ENCODE measurements at regions not wholly inside any gene's neighbourhood (a gene's known extent, or its start where the extent isn't known, plus 50 kb on each side); places are given as distances from the start of the nearest gene placed in this dataset.

GRCh38 chr14:105709281-105710118 is 183.1 kb downstream of the TMEM121 start:
- 67 to 84% (median 76%) methylated on average over 2 to 6 of the region's 6 CpGs for WGBS, 4 donors
- intact Hi-C loops (cut with DNase I), result loop anchor here in 1 of 2 donors (5.0 kb wide), 1 partner anchor 122 kb away; no protein-coding TSS in a partner anchor
- H3K27ac ChIP-seq, result no peak overlapping the region

GRCh38 chr14:105710119-105711043 is 184.0 kb downstream of the TMEM121 start:
- Histone ChIP-seq H3K27me3 (no peaks in the 10 kb centered on the region), H3K4me1 (replicated peaks in 1 of 2) (no peaks in the 10 kb centered on the region), H3K9me3 (replicated peaks in 1 of 3) (no peaks in the 10 kb centered on the region), H3K36me3 (replicated peaks in 1 of 2) (no peaks in the 10 kb centered on the region), H3K4me3 (no peak overlapping the region), H3K27ac (no peak overlapping the region)
- TF ChIP-seq POLR2A (IDR thresholded peaks at IDR 0.05) (no peak), CTCF (IDR thresholded peaks at IDR 0.05) (no peak)
- no peak for DNase-seq
- WGBS, 4 donors, result 77 to 94% (median 88%) methylated on average over 2 to 6 of the region's 6 CpGs
- intact Hi-C loops (cut with DNase I), result no loop called here

More at GRCh38 chr14:105709281-105710118, 183.1 kb downstream of the TMEM121 start:
- Histone ChIP-seq H3K4me1 (replicated peaks in 1 of 2) (no peaks in the 10 kb centered on the region), H3K4me3 (no peak overlapping the region), H3K36me3 (replicated peaks in 1 of 2) (no peaks in the 10 kb centered on the region), H3K9me3 (replicated peaks in 1 of 3) (no peaks in the 10 kb centered on the region), H3K27me3 (no peaks in the 10 kb centered on the region)
- TF ChIP-seq POLR2A (IDR thresholded peaks at IDR 0.05) (no peak), CTCF (IDR thresholded peaks at IDR 0.05) (no peak)
- no peak for DNase-seq

- intact Hi-C loops (cut with DNase I), result no loop called here
- no peaks in the 10 kb centered on the region for H3K36me3 ChIP-seq (replicated peaks in 1 of 2)
- H3K9me3 ChIP-seq (replicated peaks in 1 of 3), result no peaks in the 10 kb centered on the region
- no peaks in the 10 kb centered on the region for H3K27me3 ChIP-seq
- no peaks in the 10 kb centered on the region for H3K4me1 ChIP-seq (replicated peaks in 1 of 2)
- TF ChIP-seq CTCF (IDR thresholded peaks at IDR 0.05), result no peak
- TF ChIP-seq POLR2A (IDR thresholded peaks at IDR 0.05), result no peak
- 88 to 93% methylated on average over 16 to 18 of the region's 18 CpGs; no CpG with 5 or more reads in 2 of the 4 donors for WGBS, 4 donors
- no peak overlapping the region for H3K4me3 ChIP-seq
- no peak for DNase-seq
- no peak overlapping the region for H3K27ac ChIP-seq
These were observed 184.7 kb downstream of the TMEM121 start for GRCh38 chr14:105711044-105711620.
